SK-N-SH treated with all-trans-retinoic acid at 6 μM for 48 hours (cell line): ENCODE measurements at regions not wholly inside any gene's neighbourhood (a gene's known extent, or its start where the extent isn't known, plus 50 kb on each side); places are given as distances from the start of the nearest gene placed in this dataset.

ENCODE experiments used
- ARNTL ChIP-seq: fragments of 450-650 bp; formaldehyde crosslinking; IDR thresholded peaks from 2 replicates; pipeline ENCODE4 v1.5.0; 2020; ENCODE audit warnings: low read depth, mild to moderate bottlenecking, moderate library complexity, borderline replicate concordance
- PPARA ChIP-seq: fragments of 250-450 bp; sonication (Bioruptor Pico); IDR thresholded peaks from 2 replicates; pipeline ENCODE4 v1.5.0; 2020; ENCODE audit warnings: mild to moderate bottlenecking, borderline replicate concordance
- ZC3H10 ChIP-seq: fragments of 250-450 bp; sonication (Bioruptor Pico); IDR thresholded peaks from 2 replicates; pipeline ENCODE4 v1.5.1; 2021; ENCODE audit warnings: mild to moderate bottlenecking, moderate library complexity
- ZNF70 ChIP-seq: fragments of 450-650 bp; formaldehyde crosslinking; IDR thresholded peaks from 2 replicates; pipeline ENCODE4 v1.5.0; 2020; ENCODE audit warnings: mild to moderate bottlenecking, moderate library complexity
- TF ChIP-seq, protein P1 (sequence below): fragments of 250-450 bp; sonication (Bioruptor Pico); IDR thresholded peaks from 2 replicates; pipeline ENCODE4 v1.5.0; 2020; ENCODE audit warnings: mild to moderate bottlenecking, moderate library complexity
- TF ChIP-seq, protein P2 (sequence below): fragments of 250-450 bp; sonication (Bioruptor Pico); IDR thresholded peaks from 2 replicates; pipeline ENCODE4 v1.8.0; 2020; ENCODE audit warnings: mild to moderate bottlenecking, moderate library complexity, borderline replicate concordance
- TF ChIP-seq, protein P3 (sequence below): fragments of 250-450 bp; sonication (Bioruptor Pico); IDR thresholded peaks from 2 replicates; pipeline ENCODE4 v1.5.1; 2020; ENCODE audit warnings: low read depth, mild to moderate bottlenecking, moderate library complexity

- TF ChIP-seq, protein P1, sequence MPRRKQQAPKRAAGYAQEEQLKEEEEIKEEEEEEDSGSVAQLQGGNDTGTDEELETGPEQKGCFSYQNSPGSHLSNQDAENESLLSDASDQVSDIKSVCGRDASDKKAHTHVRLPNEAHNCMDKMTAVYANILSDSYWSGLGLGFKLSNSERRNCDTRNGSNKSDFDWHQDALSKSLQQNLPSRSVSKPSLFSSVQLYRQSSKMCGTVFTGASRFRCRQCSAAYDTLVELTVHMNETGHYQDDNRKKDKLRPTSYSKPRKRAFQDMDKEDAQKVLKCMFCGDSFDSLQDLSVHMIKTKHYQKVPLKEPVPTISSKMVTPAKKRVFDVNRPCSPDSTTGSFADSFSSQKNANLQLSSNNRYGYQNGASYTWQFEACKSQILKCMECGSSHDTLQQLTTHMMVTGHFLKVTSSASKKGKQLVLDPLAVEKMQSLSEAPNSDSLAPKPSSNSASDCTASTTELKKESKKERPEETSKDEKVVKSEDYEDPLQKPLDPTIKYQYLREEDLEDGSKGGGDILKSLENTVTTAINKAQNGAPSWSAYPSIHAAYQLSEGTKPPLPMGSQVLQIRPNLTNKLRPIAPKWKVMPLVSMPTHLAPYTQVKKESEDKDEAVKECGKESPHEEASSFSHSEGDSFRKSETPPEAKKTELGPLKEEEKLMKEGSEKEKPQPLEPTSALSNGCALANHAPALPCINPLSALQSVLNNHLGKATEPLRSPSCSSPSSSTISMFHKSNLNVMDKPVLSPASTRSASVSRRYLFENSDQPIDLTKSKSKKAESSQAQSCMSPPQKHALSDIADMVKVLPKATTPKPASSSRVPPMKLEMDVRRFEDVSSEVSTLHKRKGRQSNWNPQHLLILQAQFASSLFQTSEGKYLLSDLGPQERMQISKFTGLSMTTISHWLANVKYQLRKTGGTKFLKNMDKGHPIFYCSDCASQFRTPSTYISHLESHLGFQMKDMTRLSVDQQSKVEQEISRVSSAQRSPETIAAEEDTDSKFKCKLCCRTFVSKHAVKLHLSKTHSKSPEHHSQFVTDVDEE (CRISPR knock-in tag) = no peak
- no peak for TF ChIP-seq PPARA (CRISPR knock-in tag)
- TF ChIP-seq, protein P2, sequence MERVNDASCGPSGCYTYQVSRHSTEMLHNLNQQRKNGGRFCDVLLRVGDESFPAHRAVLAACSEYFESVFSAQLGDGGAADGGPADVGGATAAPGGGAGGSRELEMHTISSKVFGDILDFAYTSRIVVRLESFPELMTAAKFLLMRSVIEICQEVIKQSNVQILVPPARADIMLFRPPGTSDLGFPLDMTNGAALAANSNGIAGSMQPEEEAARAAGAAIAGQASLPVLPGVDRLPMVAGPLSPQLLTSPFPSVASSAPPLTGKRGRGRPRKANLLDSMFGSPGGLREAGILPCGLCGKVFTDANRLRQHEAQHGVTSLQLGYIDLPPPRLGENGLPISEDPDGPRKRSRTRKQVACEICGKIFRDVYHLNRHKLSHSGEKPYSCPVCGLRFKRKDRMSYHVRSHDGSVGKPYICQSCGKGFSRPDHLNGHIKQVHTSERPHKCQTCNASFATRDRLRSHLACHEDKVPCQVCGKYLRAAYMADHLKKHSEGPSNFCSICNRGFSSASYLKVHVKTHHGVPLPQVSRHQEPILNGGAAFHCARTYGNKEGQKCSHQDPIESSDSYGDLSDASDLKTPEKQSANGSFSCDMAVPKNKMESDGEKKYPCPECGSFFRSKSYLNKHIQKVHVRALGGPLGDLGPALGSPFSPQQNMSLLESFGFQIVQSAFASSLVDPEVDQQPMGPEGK (CRISPR knock-in tag) = no peak
- no peak for TF ChIP-seq ARNTL (CRISPR knock-in tag)
- no peak for TF ChIP-seq ZC3H10
- TF ChIP-seq ZNF70 (CRISPR knock-in tag) = no peak
- TF ChIP-seq, protein P3, sequence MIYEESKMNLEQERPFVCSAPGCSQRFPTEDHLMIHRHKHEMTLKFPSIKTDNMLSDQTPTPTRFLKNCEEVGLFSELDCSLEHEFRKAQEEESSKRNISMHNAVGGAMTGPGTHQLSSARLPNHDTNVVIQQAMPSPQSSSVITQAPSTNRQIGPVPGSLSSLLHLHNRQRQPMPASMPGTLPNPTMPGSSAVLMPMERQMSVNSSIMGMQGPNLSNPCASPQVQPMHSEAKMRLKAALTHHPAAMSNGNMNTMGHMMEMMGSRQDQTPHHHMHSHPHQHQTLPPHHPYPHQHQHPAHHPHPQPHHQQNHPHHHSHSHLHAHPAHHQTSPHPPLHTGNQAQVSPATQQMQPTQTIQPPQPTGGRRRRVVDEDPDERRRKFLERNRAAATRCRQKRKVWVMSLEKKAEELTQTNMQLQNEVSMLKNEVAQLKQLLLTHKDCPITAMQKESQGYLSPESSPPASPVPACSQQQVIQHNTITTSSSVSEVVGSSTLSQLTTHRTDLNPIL (CRISPR knock-in tag) = no peak
Observed at GRCh38 chr11:109023036-109023435, 358.2 kb downstream of the DDX10 start.
